Peyer's patch (tissue), 4 donors: ENCODE measurements at regions not wholly inside any gene's neighbourhood (a gene's known extent, or its start where the extent isn't known, plus 50 kb on each side); places are given as distances from the start of the nearest gene placed in this dataset.

Experiments
- CTCF ChIP-seq, 6 experiments: fragments of 450-650 bp in 4 of 6; fragments of 200-600 bp in 2 of 6; sonication (generic) in 1 of 6; IDR thresholded peaks; one replicate each; pipeline ENCODE4 v1.5.1; 2017 to 2019; ENCODE audit warnings: antibody characterized with exemption in 6 of 6, mild to moderate bottlenecking in 3 of 6, moderate library complexity in 1 of 6
- POLR2A ChIP-seq, 2 donors: fragments of 450-650 bp; IDR thresholded peaks; one replicate each; pipeline ENCODE4 v1.5.1; 2017; ENCODE audit warnings: antibody characterized with exemption in 2 of 2, mild to moderate bottlenecking in 2 of 2, moderate library complexity in 2 of 2

DNA sequence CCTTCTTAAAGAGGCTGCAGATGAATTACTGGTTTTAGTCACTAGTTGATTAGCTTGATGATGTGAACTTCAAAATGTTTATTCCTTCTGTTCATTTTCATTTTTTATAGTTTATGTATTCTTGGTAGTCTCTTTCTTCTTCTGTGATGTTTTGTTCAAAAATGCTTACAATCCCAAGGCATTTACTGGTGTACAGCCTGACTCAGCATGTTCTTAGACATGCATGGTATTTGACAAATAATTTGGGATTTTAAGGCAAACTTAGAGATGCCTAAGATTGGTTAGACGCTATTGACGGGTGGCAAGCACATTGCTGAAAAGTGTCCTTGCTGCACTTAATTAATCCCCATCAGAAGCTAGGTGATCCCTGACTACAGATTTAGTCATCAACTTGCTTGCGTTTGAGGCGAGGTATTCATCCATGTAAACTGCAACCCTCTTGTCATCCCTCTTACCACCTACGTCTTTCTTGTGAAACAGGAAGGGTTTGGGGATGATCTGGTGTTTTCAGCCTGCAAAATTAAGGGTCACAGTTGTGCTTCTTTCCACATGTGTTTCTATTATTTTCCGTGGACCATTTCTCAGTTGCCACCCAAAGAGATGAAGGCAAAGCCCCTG lies 331.8 kb downstream of the DKK2 start:
- TF ChIP-seq CTCF (IDR thresholded peaks at IDR 0.05) (no peak), POLR2A (IDR thresholded peaks at IDR 0.05) (no peak)
